B cell (primary cell): ENCODE measurements at regions not wholly inside any gene's neighbourhood (a gene's known extent, or its start where the extent isn't known, plus 50 kb on each side); places are given as distances from the start of the nearest gene placed in this dataset.
"Not testable (repeated sequence)": the region's sequence is repeated elsewhere in the genome, so short reads cannot be mapped to it uniquely, and the experiment has no call there.

ENCODE experiments used
- ATAC-seq: fragments of 200-7000 bp; cut with Tn5 transposase; one replicate; pipeline ENCODE4 v1.10.0; 2021; ENCODE audit warnings: low read depth, mild to moderate bottlenecking, moderate number of reproducible peaks, moderate library complexity
- CTCF ChIA-PET: fragments of 350-600 bp; sonication (Branson Sonifier 250); formaldehyde crosslinking; loops from one replicate; lab custom pipeline; 2021; ENCODE audit warnings: antibody characterized with exemption, inconsistent platforms; lab: Charles Lee
- POLR2A ChIA-PET: fragments of 350-600 bp; sonication (Branson Sonifier 250); formaldehyde crosslinking; loops from one replicate; lab custom pipeline; 2021; ENCODE audit warnings: antibody characterized with exemption; lab: Charles Lee
- DNase-seq: peaks from one replicate; pipeline ENCODE4 v3.0.0; 2013
- H2AFZ ChIP-seq: 2 replicates; pipeline ENCODE4 v1.6.1; 2012; ENCODE audit warnings: mild to moderate bottlenecking, low read depth, low read length; ENCODE audit not compliant: insufficient read depth, poor library complexity, severe bottlenecking
- H3K27ac ChIP-seq, 2 donors: 1 replicate in 1 of 2; 2 replicates in 1 of 2; pipeline ENCODE4 v1.5.1; 2012 to 2013; ENCODE audit warnings: low read length in 2 of 2, mild to moderate bottlenecking in 2 of 2, moderate library complexity in 1 of 2
- H3K27me3 ChIP-seq, 4 experiments: fragments of 200-600 bp in 1 of 4; sonication (generic) in 1 of 4; replicated peaks in 1 of 4; 1 replicate in 2 of 4; 2 replicates in 2 of 4; pipeline versions ENCODE4 v1.6.1 to v1.7.0; 2013 to 2016; ENCODE audit warnings: low read length in 3 of 4, mild to moderate bottlenecking in 2 of 4, mixed read lengths in 1 of 4, moderate library complexity in 1 of 4; ENCODE audit not compliant: insufficient read depth in 4 of 4, control insufficient read depth in 3 of 4; ENCODE audit errors: control extremely low read depth in 1 of 4
- H3K36me3 ChIP-seq, 2 experiments: replicated peaks in 1 of 2; 1 replicate in 1 of 2; 2 replicates in 1 of 2; pipeline versions ENCODE4 v1.6.1 to v1.7.1; 2013; ENCODE audit warnings: low read length in 1 of 2; ENCODE audit not compliant: insufficient read depth in 2 of 2, control insufficient read depth in 1 of 2; ENCODE audit errors: control extremely low read depth in 1 of 2, extremely low read depth in 1 of 2
- H3K4me1 ChIP-seq, 2 donors: fragments of 200-600 bp in 1 of 2; sonication (generic) in 1 of 2; 1 replicate in 1 of 2; 2 replicates in 1 of 2; pipeline versions ENCODE4 v1.5.1 to v1.6.1; 2013 to 2017; ENCODE audit warnings: low read length in 2 of 2; ENCODE audit not compliant: control insufficient read depth in 2 of 2, insufficient read depth in 2 of 2
- H3K4me2 ChIP-seq: replicated peaks from 2 replicates; pipeline ENCODE3; 2012; ENCODE audit warnings: mild to moderate bottlenecking, low read depth, low read length; ENCODE audit not compliant: poor library complexity, severe bottlenecking
- H3K4me3 ChIP-seq, 5 experiments: fragments of 200-600 bp in 1 of 5; sonication (generic) in 1 of 5; 1 replicate in 3 of 5; 2 replicates in 2 of 5; pipeline versions ENCODE4 v1.5.1 to v1.7.0; 2011 to 2016; ENCODE audit warnings: low read length in 4 of 5, mild to moderate bottlenecking in 4 of 5, low read depth in 2 of 5, control low read depth in 1 of 5, moderate library complexity in 1 of 5; ENCODE audit not compliant: insufficient read depth in 1 of 5; ENCODE audit errors: control extremely low read depth in 1 of 5, extremely low read depth in 1 of 5
- H3K79me2 ChIP-seq: fragments of 200-600 bp; sonication (generic); one replicate; pipeline ENCODE4 v1.6.0; 2016; ENCODE audit warnings: low read length; ENCODE audit not compliant: control insufficient read depth, insufficient read depth
- H3K9ac ChIP-seq: fragments of 200-600 bp; sonication (generic); 2 replicates; pipeline ENCODE4 v1.6.1; 2017; ENCODE audit warnings: mild to moderate bottlenecking, low read length, moderate library complexity
- H3K9me3 ChIP-seq, 3 donors: one replicate each; pipeline versions ENCODE4 v1.6.1 to v1.7.1; 2013; ENCODE audit warnings: low read length in 2 of 3; ENCODE audit not compliant: control insufficient read depth in 2 of 3, insufficient read depth in 1 of 3; ENCODE audit errors: control extremely low read depth in 1 of 3
- H4K20me1 ChIP-seq: 2 replicates; pipeline ENCODE4 v1.6.0; 2012; ENCODE audit warnings: mild to moderate bottlenecking, low read length; ENCODE audit not compliant: insufficient read depth, control insufficient read depth, poor library complexity, severe bottlenecking
- H3K27ac Mint-ChIP-seq: one replicate; pipeline ENCODE4 v1.8.0; 2021; ENCODE audit warnings: mixed read lengths
- H3K27me3 Mint-ChIP-seq: one replicate; pipeline ENCODE4 v1.8.0; 2021; ENCODE audit warnings: mixed read lengths
- H3K4me1 Mint-ChIP-seq: one replicate; pipeline ENCODE4 v1.8.0; 2021; ENCODE audit warnings: mixed read lengths
- H3K4me3 Mint-ChIP-seq: one replicate; pipeline ENCODE4 v1.8.0; 2021; ENCODE audit warnings: mixed read lengths
- H3K9me3 Mint-ChIP-seq: one replicate; pipeline ENCODE4 v1.8.0; 2022; ENCODE audit warnings: mixed read lengths; ENCODE audit not compliant: insufficient read depth
- EZH2 ChIP-seq: IDR thresholded peaks from 2 replicates; pipeline ENCODE4 v1.6.1; 2012; ENCODE audit warnings: borderline replicate concordance, low read depth, mild to moderate bottlenecking, moderate library complexity, low read length; ENCODE audit not compliant: insufficient read depth, poor library complexity, severe bottlenecking
- WGBS: methylation state at CpG from one replicate; pipeline ENCODE4 v1.1.5; 2013; ENCODE audit warnings: missing lambda C conversion rate; ENCODE audit not compliant: insufficient coverage; 5-methylcytosine and 5-hydroxymethylcytosine counted together
- intact Hi-C: fragments of 100-400 bp; cut with micrococcal nuclease; formaldehyde crosslinking; loops from one replicate; pipeline ENCODE4 v1.10.0; 2022
- TF ChIP-seq, protein P1 (sequence below): fragments of 200-600 bp; IDR thresholded peaks from one replicate; pipeline ENCODE4 v1.8.0; 2022; ENCODE audit warnings: antibody characterized with exemption, mild to moderate bottlenecking

DNA sequence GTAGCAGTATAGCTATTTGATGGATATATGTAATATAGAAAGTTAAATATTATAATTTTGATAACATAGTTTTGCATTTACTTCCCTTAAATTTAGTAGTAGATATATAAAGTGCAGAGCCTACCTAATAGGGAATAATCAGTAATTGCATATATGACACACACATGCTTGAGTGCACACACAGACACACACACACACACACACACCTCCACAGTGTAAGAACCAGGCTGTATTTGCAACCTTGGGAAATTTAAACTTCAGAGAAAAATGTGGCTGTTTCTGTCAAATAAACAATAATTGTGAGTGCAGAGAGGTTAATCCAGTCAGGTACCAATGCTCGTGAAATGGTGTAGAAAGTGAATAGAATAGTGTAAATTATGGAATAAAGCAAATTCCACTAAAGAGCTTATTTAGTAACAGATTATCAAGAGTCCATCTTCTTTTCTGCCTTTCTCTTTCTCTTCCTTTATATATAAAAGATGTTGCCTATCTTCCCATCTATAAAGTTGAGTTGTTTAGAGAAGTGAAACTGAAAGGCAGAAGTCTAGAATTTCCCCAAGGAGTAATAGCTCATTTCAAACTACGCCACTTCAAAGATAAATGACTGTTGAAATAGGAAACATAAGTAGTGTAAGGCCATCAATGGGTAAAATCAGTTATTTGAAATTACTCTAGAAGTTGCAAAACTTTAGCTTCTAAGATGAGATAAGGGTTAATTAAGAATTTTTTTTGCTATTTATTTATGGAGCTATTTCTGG lies 273.7 kb downstream of the SRGAP2C start:
- Mint-ChIP-seq H3K9me3 (no peaks in the 10 kb centered on the region), H3K4me1 (peaks cover 14% of the 10 kb centered on the region), H3K27me3 (no peaks in the 10 kb centered on the region), H3K27ac (peak overlapping the region; percentile 90), H3K4me3 (peak overlapping the region; percentile 76)
- no peak overlapping the region for H2AFZ ChIP-seq
- H3K9me3 ChIP-seq: peaks cover 0 to 1% (median 0%) of the 10 kb centered on the region in 3 donors
- peak; percentile 98 for ATAC-seq
- no CpG with 5 or more reads among the region's 2 CpGs for WGBS
- H3K27me3 ChIP-seq: no peaks in the 10 kb centered on the region
- H3K36me3 ChIP-seq: no peaks in the 10 kb centered on the region
- intact Hi-C loops: loop anchor here (2.0 kb wide), 1 partner anchor 60 kb away; no protein-coding TSS in a partner anchor
- peak overlapping the region; percentile 61 for H3K4me2 ChIP-seq
- no peak for TF ChIP-seq EZH2
- TF ChIP-seq, protein P1, sequence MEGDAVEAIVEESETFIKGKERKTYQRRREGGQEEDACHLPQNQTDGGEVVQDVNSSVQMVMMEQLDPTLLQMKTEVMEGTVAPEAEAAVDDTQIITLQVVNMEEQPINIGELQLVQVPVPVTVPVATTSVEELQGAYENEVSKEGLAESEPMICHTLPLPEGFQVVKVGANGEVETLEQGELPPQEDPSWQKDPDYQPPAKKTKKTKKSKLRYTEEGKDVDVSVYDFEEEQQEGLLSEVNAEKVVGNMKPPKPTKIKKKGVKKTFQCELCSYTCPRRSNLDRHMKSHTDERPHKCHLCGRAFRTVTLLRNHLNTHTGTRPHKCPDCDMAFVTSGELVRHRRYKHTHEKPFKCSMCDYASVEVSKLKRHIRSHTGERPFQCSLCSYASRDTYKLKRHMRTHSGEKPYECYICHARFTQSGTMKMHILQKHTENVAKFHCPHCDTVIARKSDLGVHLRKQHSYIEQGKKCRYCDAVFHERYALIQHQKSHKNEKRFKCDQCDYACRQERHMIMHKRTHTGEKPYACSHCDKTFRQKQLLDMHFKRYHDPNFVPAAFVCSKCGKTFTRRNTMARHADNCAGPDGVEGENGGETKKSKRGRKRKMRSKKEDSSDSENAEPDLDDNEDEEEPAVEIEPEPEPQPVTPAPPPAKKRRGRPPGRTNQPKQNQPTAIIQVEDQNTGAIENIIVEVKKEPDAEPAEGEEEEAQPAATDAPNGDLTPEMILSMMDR: no peak
- no peaks in the 10 kb centered on the region for H3K79me2 ChIP-seq
- H3K4me3 ChIP-seq: peak overlapping the region in 2 of 5 experiments; percentile 7 to 30
- H3K27ac ChIP-seq: peak overlapping the region; percentile 65 to 81
- CTCF ChIA-PET: interaction anchor here (1.3 to 1.7 kb wide), 2 partner anchors 58 to 61 kb away, joined by 9 to 10 read pairs; no protein-coding TSS in a partner anchor
- no peaks in the 10 kb centered on the region for H4K20me1 ChIP-seq
- POLR2A ChIA-PET: no interaction called here
- DNase-seq: peak; percentile 84
- H3K9ac ChIP-seq: peak overlapping the region; percentile 37
- peaks cover 4 to 10% of the 10 kb centered on the region in 2 donors for H3K4me1 ChIP-seq

DNA sequence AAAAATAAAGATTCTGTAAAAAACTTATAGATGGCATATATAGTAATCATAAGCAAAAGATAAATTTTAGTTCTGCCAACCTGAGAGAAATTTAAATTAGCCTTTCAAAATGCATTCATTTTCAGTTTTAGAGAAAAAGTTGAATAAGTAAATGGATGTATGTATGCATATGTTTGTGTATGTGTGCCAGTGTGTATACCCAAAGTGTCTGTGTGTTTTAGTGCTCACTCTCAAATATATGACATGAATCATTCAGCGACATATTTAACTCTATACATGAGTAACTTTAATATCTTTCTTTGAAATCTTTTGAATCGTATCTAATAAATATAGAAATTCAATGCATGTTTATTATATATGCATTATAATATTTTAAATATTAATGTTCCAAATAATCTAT lies 274.5 kb downstream of the SRGAP2C start:
- Histone ChIP-seq H3K79me2 (no peaks in the 10 kb centered on the region), H3K9ac (no peak overlapping the region), H4K20me1 (no peaks in the 10 kb centered on the region), H3K9me3 (peaks cover 0 to 1% (median 0%) of the 10 kb centered on the region in 3 donors), H3K4me1 (peaks cover 4 to 10% of the 10 kb centered on the region in 2 donors), H3K27me3 (no peaks in the 10 kb centered on the region), H2AFZ (no peak overlapping the region), H3K4me3 (no peak overlapping the region), H3K36me3 (no peaks in the 10 kb centered on the region), H3K27ac (no peak overlapping the region), H3K4me2 (no peak overlapping the region)
- intact Hi-C loops: loop anchor here (2.0 kb wide), 1 partner anchor 60 kb away; no protein-coding TSS in a partner anchor
- TF ChIP-seq EZH2: no peak
- TF ChIP-seq, protein P1: no peak
- DNase-seq: peak; percentile 6
- H3K4me3 Mint-ChIP-seq: no peak overlapping the region
- no peaks in the 10 kb centered on the region for H3K9me3 Mint-ChIP-seq
- CTCF ChIA-PET: interaction anchor here (1.3 to 1.7 kb wide), 2 partner anchors 57 to 60 kb away, joined by 9 to 10 read pairs; no protein-coding TSS in a partner anchor
- peaks cover 14% of the 10 kb centered on the region for H3K4me1 Mint-ChIP-seq
- no peak for ATAC-seq
- WGBS: no CpG with 5 or more reads among the region's 2 CpGs
- H3K27ac Mint-ChIP-seq: no peak overlapping the region
- POLR2A ChIA-PET: no interaction called here
- H3K27me3 Mint-ChIP-seq: no peaks in the 10 kb centered on the region

DNA sequence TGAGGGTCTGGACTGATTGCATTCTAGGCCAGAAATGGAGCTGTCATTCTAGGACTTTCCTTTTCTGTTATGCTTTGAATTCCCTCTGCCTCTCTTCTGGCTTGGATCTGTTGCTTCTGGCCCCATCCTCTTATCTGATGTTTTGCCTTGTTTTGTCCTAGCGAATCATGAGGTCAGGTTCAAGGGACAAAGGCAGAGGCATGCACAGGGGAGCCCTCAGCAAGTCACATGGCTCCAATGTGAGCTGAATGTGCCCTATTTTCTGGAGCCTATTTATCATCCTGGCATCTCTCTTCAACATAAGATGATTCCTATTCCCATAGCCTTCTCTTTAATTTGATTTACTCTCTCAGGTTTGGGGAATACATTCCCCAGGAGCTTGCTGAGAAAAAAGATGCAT lies 284.6 kb downstream of the SRGAP2C start:
- H3K9ac ChIP-seq, H2AFZ ChIP-seq, H3K27ac ChIP-seq, H3K27ac Mint-ChIP-seq, H4K20me1 ChIP-seq, ATAC-seq, DNase-seq, H3K4me3 ChIP-seq, H3K4me1 ChIP-seq, H3K36me3 ChIP-seq, POLR2A ChIA-PET, CTCF ChIA-PET, H3K79me2 ChIP-seq, H3K4me2 ChIP-seq, H3K27me3 ChIP-seq, H3K9me3 Mint-ChIP-seq, H3K9me3 ChIP-seq, H3K4me1 Mint-ChIP-seq, intact Hi-C loops, H3K27me3 Mint-ChIP-seq, H3K4me3 Mint-ChIP-seq: not testable (repeated sequence)
- WGBS: 80% methylated on average over 1 of the region's 1 CpG
